Tibial nerve (tissue), 4 donors: ENCODE measurements at regions not wholly inside any gene's neighbourhood (a gene's known extent, or its start where the extent isn't known, plus 50 kb on each side); places are given as distances from the start of the nearest gene placed in this dataset.

ENCODE experiments used
- CTCF ChIP-seq, 5 experiments: fragments of 200-600 bp in 3 of 5; fragments of 450-650 bp in 2 of 5; sonication (generic) in 3 of 5; IDR thresholded peaks; one replicate each; pipeline ENCODE4 v1.5.1; 2016 to 2019; ENCODE audit warnings: antibody characterized with exemption in 5 of 5, mild to moderate bottlenecking in 3 of 5, moderate library complexity in 2 of 5
- EP300 ChIP-seq, 2 donors: sonication (generic); formaldehyde crosslinking; IDR thresholded peaks; one replicate each; pipeline ENCODE4 v1.6.1; 2017; ENCODE audit warnings: antibody characterized with exemption in 2 of 2, mild to moderate bottlenecking in 1 of 2
- POLR2A ChIP-seq, 2 donors: fragments of 450-650 bp; IDR thresholded peaks; one replicate each; pipeline ENCODE4 v1.6.1; 2017; ENCODE audit warnings: antibody characterized with exemption in 2 of 2, mild to moderate bottlenecking in 2 of 2, moderate library complexity in 2 of 2

GRCh38 chr2:105597011-105597805, 147.5 kb upstream of the NCK2 start:
- TF ChIP-seq CTCF (IDR thresholded peaks at IDR 0.05) (no peak), POLR2A (IDR thresholded peaks at IDR 0.05) (no peak), EP300 (IDR thresholded peaks at IDR 0.05) (no peak)
